HCT116 (cell line): ENCODE measurements at regions not wholly inside any gene's neighbourhood (a gene's known extent, or its start where the extent isn't known, plus 50 kb on each side); places are given as distances from the start of the nearest gene placed in this dataset.

Experiments used
- ATAC-seq: fragments of 200-7000 bp; cut with Tn5 transposase; 2 replicates; pipeline ENCODE4 v1.9.1; 2020; ENCODE audit warnings: mild to moderate bottlenecking, moderate library complexity
- BruUV-seq: library from RNA; stranded (reverse); fragments of 400-500 nt; replicated peaks from 2 replicates; lab custom pipeline; 2021; lab: Mats Ljungman, UMichigan
- CTCF ChIA-PET: fragments of 300-600 bp; sonication (Branson Sonifier 250); formaldehyde crosslinking; loops from one replicate; lab custom pipeline; 2021; ENCODE audit warnings: antibody characterized with exemption; lab: Charles Lee
- POLR2A ChIA-PET: fragments of 300-600, 350-600 bp; sonication (Branson Sonifier 250); formaldehyde crosslinking; loops from one replicate; lab custom pipeline; 2021; ENCODE audit warnings: antibody characterized with exemption; lab: Charles Lee
- RAD21 ChIA-PET, 2 experiments: fragments of 300-600 bp; sonication (Branson Sonifier 250); formaldehyde crosslinking; loops; one replicate each; lab custom pipeline; 2023; ENCODE audit warnings: low total read pairs in 2 of 2; ENCODE audit not compliant: uncharacterized antibody in 2 of 2, unreplicated experiment in 2 of 2, low non-redundant PET in 1 of 2; lab: Charles Lee
- DNase-seq: peaks from one replicate; pipeline ENCODE4 v3.0.0-alpha.2; 2010; ENCODE audit warnings: low read depth, low spot score
- H2AFZ ChIP-seq: fragments of 200-600 bp; shearing (Covaris generic), sonication (generic); 2 replicates; pipeline ENCODE4 v1.6.1; 2017; ENCODE audit warnings: low read depth, mixed run types, mixed read lengths, antibody characterized with exemption, low read length; ENCODE audit not compliant: poor library complexity, severe bottlenecking
- H3K27ac ChIP-seq: 2 replicates; pipeline ENCODE4 v1.5.1; 2012; ENCODE audit warnings: low read depth, low read length
- H3K27me3 ChIP-seq: fragments of 200-600 bp; sonication (generic); 2 replicates; pipeline ENCODE4 v1.6.1; 2016; ENCODE audit warnings: mixed run types, low read length, mixed read lengths; ENCODE audit not compliant: insufficient read depth
- H3K36me3 ChIP-seq, 2 experiments: fragments of 200-500 bp in 1 of 2; fragments of 200-600 bp in 1 of 2; sonication (Bioruptor generic) in 1 of 2; sonication (generic) in 1 of 2; 2 replicates each; pipeline versions ENCODE4 v1.5.1 to v1.6.1; 2014 to 2016; ENCODE audit warnings: low read length in 2 of 2, inconsistent platforms in 1 of 2, mixed read lengths in 1 of 2, mixed run types in 1 of 2; ENCODE audit not compliant: insufficient read depth in 2 of 2, control insufficient read depth in 1 of 2
- H3K4me1 ChIP-seq, 2 experiments: fragments of 200-600 bp in 1 of 2; sonication (generic) in 1 of 2; 2 replicates each; pipeline versions ENCODE4 v1.5.1 to v1.6.1; 2012 to 2017; ENCODE audit warnings: low read length in 2 of 2, inconsistent platforms in 1 of 2, mild to moderate bottlenecking in 1 of 2, mixed read lengths in 1 of 2, mixed run types in 1 of 2, moderate library complexity in 1 of 2; ENCODE audit not compliant: insufficient read depth in 2 of 2, control insufficient read depth in 1 of 2
- H3K4me2 ChIP-seq: fragments of 200-600 bp; sonication (generic); 2 replicates; pipeline ENCODE4 v1.6.1; 2017; ENCODE audit warnings: mixed run types, low read length, mixed read lengths
- H3K4me3 ChIP-seq, 2 experiments: fragments of 200-600 bp in 1 of 2; sonication (generic) in 1 of 2; replicated peaks in 1 of 2; 2 replicates each; pipeline ENCODE4 v1.5.1; 2011 to 2016; ENCODE audit warnings: low read length in 2 of 2, control low read depth in 1 of 2, low read depth in 1 of 2, mild to moderate bottlenecking in 1 of 2, mixed read lengths in 1 of 2, mixed run types in 1 of 2
- H3K79me2 ChIP-seq: fragments of 200-600 bp; sonication (generic); 2 replicates; pipeline ENCODE4 v1.6.1; 2017; ENCODE audit warnings: mild to moderate bottlenecking, mixed run types, low read length, moderate library complexity, mixed read lengths; ENCODE audit not compliant: insufficient read depth
- H3K9ac ChIP-seq: fragments of 200-600 bp; sonication (generic); 2 replicates; pipeline ENCODE4 v1.6.1; 2016; ENCODE audit warnings: low read length, mixed read lengths
- H3K9me2 ChIP-seq: fragments of 200-600 bp; sonication (generic), shearing (Covaris generic); 2 replicates; pipeline ENCODE4 v1.6.1; 2017; ENCODE audit warnings: mixed run types, mild to moderate bottlenecking, moderate library complexity; ENCODE audit not compliant: insufficient read depth
- H3K9me3 ChIP-seq, 2 experiments: fragments of 200-500 bp in 1 of 2; fragments of 200-600 bp in 1 of 2; sonication (Bioruptor generic) in 1 of 2; sonication (generic) in 1 of 2; 2 replicates each; pipeline ENCODE4 v1.6.1; 2014 to 2017; ENCODE audit warnings: low read length in 2 of 2, mixed read lengths in 2 of 2, inconsistent platforms in 1 of 2, low read depth in 1 of 2, mild to moderate bottlenecking in 1 of 2, mixed run types in 1 of 2, moderate library complexity in 1 of 2; ENCODE audit not compliant: control insufficient read depth in 1 of 2, insufficient read depth in 1 of 2
- H4K20me1 ChIP-seq: fragments of 200-600 bp; sonication (generic), shearing (Covaris generic); 2 replicates; pipeline ENCODE4 v1.6.1; 2017; ENCODE audit warnings: mixed run types, mild to moderate bottlenecking, moderate library complexity; ENCODE audit not compliant: insufficient read depth
- CBX3 ChIP-seq: IDR thresholded peaks from 2 replicates; pipeline ENCODE4 v1.6.1; 2012; ENCODE audit warnings: low read depth
- CTCF ChIP-seq, 3 experiments: fragments of 200-600 bp in 1 of 3; sonication (generic) in 1 of 3; IDR thresholded peaks in 2 of 3; conservative IDR thresholded peaks in 1 of 3; 2 replicates each; pipeline ENCODE4 v1.5.1; 2012 to 2017; ENCODE audit warnings: low read depth in 2 of 3, low read length in 2 of 3, antibody characterized with exemption in 1 of 3, borderline replicate concordance in 1 of 3, control low read depth in 1 of 3, mild to moderate bottlenecking in 1 of 3, mixed read lengths in 1 of 3, mixed run types in 1 of 3, moderate library complexity in 1 of 3; ENCODE audit not compliant: insufficient read depth in 1 of 3
- EZH2 ChIP-seq: fragments of 200-600 bp; sonication (generic); IDR thresholded peaks from 2 replicates; pipeline ENCODE4 v1.6.1; 2017; ENCODE audit warnings: antibody characterized with exemption, mixed run types
- JUND ChIP-seq: IDR thresholded peaks from 2 replicates; pipeline ENCODE4 v1.6.1; 2012
- MAX ChIP-seq: IDR thresholded peaks from 2 replicates; pipeline ENCODE4 v1.6.1; 2012
- RAD21 ChIP-seq: IDR thresholded peaks from 2 replicates; pipeline ENCODE4 v1.6.1; 2012; ENCODE audit warnings: low read depth, mild to moderate bottlenecking
- ZBTB33 ChIP-seq: IDR thresholded peaks from 2 replicates; pipeline ENCODE4 v1.6.1; 2011; ENCODE audit warnings: mild to moderate bottlenecking, low read length, moderate library complexity; ENCODE audit not compliant: insufficient replicate concordance; ENCODE audit errors: extremely low read depth
- intact Hi-C: fragments of 100-400 bp; cut with micrococcal nuclease; formaldehyde crosslinking; loops from 2 replicates; pipeline ENCODE4 v1.10.0; 2022

- no peak overlapping the region for H3K4me2 ChIP-seq
These were observed 94.3 kb upstream of the GALNT2 start for GRCh38 chr1:229972600-229973296.

More at GRCh38 chr1:229972600-229973296, 94.3 kb upstream of the GALNT2 start:
- ChIA-PET POLR2A (no interaction called here), CTCF (interaction anchor here (1.0 kb wide), 1 partner anchor 403 kb away, joined by 3 read pairs; no protein-coding TSS in a partner anchor), RAD21 (no interaction called here)
- no peaks in the 10 kb centered on the region for H3K9me3 ChIP-seq
- H3K79me2 ChIP-seq = no peaks in the 10 kb centered on the region
- TF ChIP-seq JUND (no peak), ZBTB33 (no peak), CTCF (IDR thresholded peaks at IDR 0.05 in 2 of 3, conservative IDR thresholded peaks at IDR 0.05 in 1 of 3; ENCODE audit: borderline replicate concordance in 1 of 3, insufficient read depth in 1 of 3, low read depth in 2 of 3, low read length in 2 of 3) (peak; percentile 33 to 55 (median 48); a peak in 5 of 6 replicates), MAX (no peak), RAD21 (peak; percentile 41), EZH2 (no peak), CBX3 (no peak)
- no peaks in the 10 kb centered on the region for H4K20me1 ChIP-seq
- no peaks in the 10 kb centered on the region for H3K36me3 ChIP-seq
- ATAC-seq (peak; percentile 78), DNase-seq (no peak)
- no peaks in the 10 kb centered on the region for H3K4me1 ChIP-seq
- BruUV-seq = no TSS peak
- no peak overlapping the region for H3K9ac ChIP-seq
- intact Hi-C loops = no loop called here
- peaks cover 9% of the 10 kb centered on the region; the same call in 1 of the 2 replicates for H3K27me3 ChIP-seq
- H3K4me3 ChIP-seq = no peak overlapping the region
- no peak overlapping the region for H2AFZ ChIP-seq
- no peaks in the 10 kb centered on the region for H3K9me2 ChIP-seq
- H3K27ac ChIP-seq = no peak overlapping the region
